H9 (cell line): ENCODE measurements at regions not wholly inside any gene's neighbourhood (a gene's known extent, or its start where the extent isn't known, plus 50 kb on each side); places are given as distances from the start of the nearest gene placed in this dataset.

Experiments used
- DNase-seq: peaks from one replicate; pipeline ENCODE4 v3.0.0-alpha.2; 2017
- H2AFZ ChIP-seq: one replicate; pipeline ENCODE4 v1.6.1; 2013; ENCODE audit warnings: mild to moderate bottlenecking, low read length, control low read depth, moderate library complexity
- H2AK5ac ChIP-seq: 2 replicates; pipeline ENCODE4 v1.6.1; 2013; ENCODE audit warnings: low read length, control low read depth, mixed read lengths; ENCODE audit not compliant: insufficient read length
- H2BK120ac ChIP-seq: one replicate; pipeline ENCODE4 v1.6.1; 2013; ENCODE audit warnings: low read depth, mild to moderate bottlenecking, low read length, control low read depth, inconsistent platforms; ENCODE audit not compliant: poor library complexity, severe bottlenecking
- H2BK12ac ChIP-seq: 2 replicates; pipeline ENCODE4 v1.6.1; 2013; ENCODE audit warnings: low read length, control low read depth, mixed read lengths, low read depth; ENCODE audit not compliant: insufficient read length
- H2BK15ac ChIP-seq: 2 replicates; pipeline ENCODE4 v1.6.1; 2013; ENCODE audit warnings: low read depth, low read length, control low read depth
- H2BK20ac ChIP-seq: one replicate; pipeline ENCODE4 v1.6.1; 2013; ENCODE audit warnings: low read depth, mild to moderate bottlenecking, low read length, control low read depth, inconsistent platforms; ENCODE audit not compliant: poor library complexity, severe bottlenecking
- H2BK5ac ChIP-seq: 2 replicates; pipeline ENCODE4 v1.6.1; 2013; ENCODE audit warnings: low read length, control low read depth, mixed read lengths; ENCODE audit not compliant: insufficient read length
- H3K14ac ChIP-seq: 2 replicates; pipeline ENCODE4 v1.6.1; 2013; ENCODE audit warnings: low read length, control low read depth; ENCODE audit not compliant: insufficient read depth
- H3K18ac ChIP-seq: 2 replicates; pipeline ENCODE4 v1.6.1; 2013; ENCODE audit warnings: low read depth, mild to moderate bottlenecking, mixed read lengths, low read length, control low read depth; ENCODE audit not compliant: insufficient read length
- H3K23ac ChIP-seq: 2 replicates; pipeline ENCODE4 v1.6.1; 2013; ENCODE audit warnings: low read length, control low read depth, mixed read lengths, low read depth; ENCODE audit not compliant: insufficient read length
- H3K23me2 ChIP-seq: 2 replicates; pipeline ENCODE4 v1.6.1; 2013; ENCODE audit warnings: low read depth, mild to moderate bottlenecking, mixed read lengths, low read length, control low read depth; ENCODE audit not compliant: insufficient read length, poor library complexity, severe bottlenecking
- H3K27ac ChIP-seq: 2 replicates; pipeline ENCODE4 v1.5.1; 2013; ENCODE audit warnings: low read length, control low read depth, mixed read lengths, low read depth; ENCODE audit not compliant: insufficient read length
- H3K27me3 ChIP-seq: 2 replicates; pipeline ENCODE4 v1.6.1; 2013; ENCODE audit warnings: low read length, control low read depth, inconsistent platforms; ENCODE audit not compliant: insufficient read depth
- H3K4ac ChIP-seq: 2 replicates; pipeline ENCODE4 v1.6.1; 2013; ENCODE audit warnings: low read depth, mild to moderate bottlenecking, control low read depth, inconsistent platforms, low read length, moderate library complexity
- H3K4me1 ChIP-seq: 2 replicates; pipeline ENCODE4 v1.6.1; 2013; ENCODE audit warnings: low read length, control low read depth, inconsistent platforms; ENCODE audit not compliant: insufficient read depth
- H3K4me2 ChIP-seq: 2 replicates; pipeline ENCODE4 v1.6.1; 2013; ENCODE audit warnings: low read length, control low read depth, mixed read lengths; ENCODE audit not compliant: insufficient read length, insufficient read depth
- H3K56ac ChIP-seq: 2 replicates; pipeline ENCODE4 v1.6.1; 2013; ENCODE audit warnings: low read depth, mild to moderate bottlenecking, mixed read lengths, low read length, control low read depth; ENCODE audit not compliant: insufficient read length
- H3K79me1 ChIP-seq: 2 replicates; pipeline ENCODE4 v1.6.1; 2013; ENCODE audit warnings: low read depth, mild to moderate bottlenecking, moderate library complexity, low read length, control low read depth, inconsistent platforms; ENCODE audit not compliant: insufficient read depth, poor library complexity, severe bottlenecking
- H3K79me2 ChIP-seq: 2 replicates; pipeline ENCODE4 v1.6.1; 2013; ENCODE audit warnings: low read length, control low read depth, inconsistent platforms; ENCODE audit not compliant: insufficient read depth
- H3K9ac ChIP-seq: 2 replicates; pipeline ENCODE4 v1.6.1; 2013; ENCODE audit warnings: low read length, control low read depth, mixed read lengths; ENCODE audit not compliant: insufficient read length; ENCODE audit errors: extremely low read depth
- H3K9me3 ChIP-seq: one replicate; pipeline ENCODE4 v1.6.1; 2013; ENCODE audit warnings: low read depth, low read length, inconsistent platforms; ENCODE audit not compliant: control insufficient read depth
- H3T11ph ChIP-seq: one replicate; pipeline ENCODE4 v1.6.1; 2013; ENCODE audit warnings: mild to moderate bottlenecking, low read length, control low read depth, inconsistent platforms
- H4K20me1 ChIP-seq: one replicate; pipeline ENCODE4 v1.6.1; 2013; ENCODE audit not compliant: control insufficient read depth, insufficient read length, insufficient read depth
- H4K5ac ChIP-seq: 2 replicates; pipeline ENCODE4 v1.6.1; 2013; ENCODE audit warnings: low read depth, mild to moderate bottlenecking, mixed read lengths, low read length, control low read depth; ENCODE audit not compliant: insufficient read length
- H4K8ac ChIP-seq: replicated peaks from 2 replicates; pipeline ENCODE4 v1.6.1; 2013; ENCODE audit warnings: low read length, control low read depth, mixed read lengths, low read depth; ENCODE audit not compliant: insufficient read length
- H4K91ac ChIP-seq: 2 replicates; pipeline ENCODE4 v1.6.1; 2013; ENCODE audit warnings: low read depth, mild to moderate bottlenecking, moderate library complexity, mixed read lengths, low read length, control low read depth; ENCODE audit not compliant: insufficient read length
- H3K27ac Mint-ChIP-seq, 3 experiments: 2 replicates in 2 of 3; 3 replicates in 1 of 3; pipeline ENCODE4 v1.8.0; 2020 to 2021; ENCODE audit warnings: mixed read lengths in 3 of 3, mild to moderate bottlenecking in 1 of 3, moderate library complexity in 1 of 3
- H3K27me3 Mint-ChIP-seq: 2 replicates; pipeline ENCODE4 v1.8.0; 2021; ENCODE audit warnings: low read depth, mild to moderate bottlenecking, moderate library complexity, mixed read lengths
- H3K36me3 Mint-ChIP-seq, 3 experiments: 2 replicates in 2 of 3; 3 replicates in 1 of 3; pipeline ENCODE4 v1.8.0; 2020 to 2021; ENCODE audit warnings: low read depth in 3 of 3, mixed read lengths in 3 of 3; ENCODE audit not compliant: insufficient read depth in 1 of 3
- H3K4me1 Mint-ChIP-seq, 2 experiments: 2 replicates each; pipeline ENCODE4 v1.8.0; 2020; ENCODE audit warnings: mixed read lengths in 2 of 2
- H3K4me3 Mint-ChIP-seq, 2 experiments: 2 replicates in 1 of 2; 3 replicates in 1 of 2; pipeline ENCODE4 v1.8.0; 2020 to 2021; ENCODE audit warnings: mild to moderate bottlenecking in 2 of 2, mixed read lengths in 2 of 2, moderate library complexity in 1 of 2
- H3K9me3 Mint-ChIP-seq, 2 experiments: 2 replicates in 1 of 2; 3 replicates in 1 of 2; pipeline ENCODE4 v1.8.0; 2020; ENCODE audit warnings: mild to moderate bottlenecking in 2 of 2, mixed read lengths in 2 of 2, moderate library complexity in 1 of 2
- CTCF ChIP-seq: fragments of 200-600 bp; sonication (generic); conservative IDR thresholded peaks from 3 replicates; pipeline ENCODE4 v1.8.0; 2021; ENCODE audit warnings: antibody characterized with exemption, mild to moderate bottlenecking
- WGBS: extraction: QIAGEN DNeasy Blood & Tissue Kit; methylation state at CpG from one replicate; pipeline ENCODE4 v1.1.7; 2013; ENCODE audit warnings: missing lambda C conversion rate, low lambda C conversion rate, mixed read lengths; ENCODE audit not compliant: insufficient read length; ENCODE audit errors: extremely low coverage; 5-methylcytosine and 5-hydroxymethylcytosine counted together

DNA sequence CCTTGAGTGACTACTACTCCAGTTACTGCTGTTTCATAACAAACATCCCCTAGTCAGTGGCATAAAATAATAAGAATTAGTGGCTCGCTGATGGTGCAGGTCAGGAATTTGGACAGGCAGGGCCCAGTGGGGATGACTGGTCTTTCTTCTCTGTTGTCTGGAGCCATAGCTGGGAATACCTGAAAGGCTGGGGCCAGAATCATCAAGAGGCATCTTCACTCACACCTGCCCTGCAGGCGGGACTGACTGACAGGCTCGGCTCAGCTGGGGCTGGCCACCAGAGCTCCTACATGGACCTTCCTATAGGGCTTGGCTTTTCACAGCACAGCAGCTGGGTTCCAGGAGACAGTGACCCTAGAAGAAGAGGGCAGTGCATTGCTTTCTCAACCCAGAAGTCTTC, 148.8 kb upstream of the ATP10A start:
- Mint-ChIP-seq H3K27ac (no peak overlapping the region), H3K36me3 (no peaks in the 10 kb centered on the region), H3K4me1 (peaks cover 5 to 13% of the 10 kb centered on the region in 2 experiments), H3K9me3 (no peaks in the 10 kb centered on the region), H3K27me3 (no peaks in the 10 kb centered on the region; the same call in 1 of the 2 replicates), H3K4me3 (no peak overlapping the region)
- H4K91ac ChIP-seq, result no peak overlapping the region
- H3K27me3 ChIP-seq, result no peaks in the 10 kb centered on the region
- no peak overlapping the region for H3K56ac ChIP-seq
- H3K79me2 ChIP-seq, result no peaks in the 10 kb centered on the region
- no peak overlapping the region for H4K5ac ChIP-seq
- H3K9me3 ChIP-seq, result no peaks in the 10 kb centered on the region
- no peak overlapping the region for H2BK120ac ChIP-seq
- H3K27ac ChIP-seq, result no peak overlapping the region
- no peak overlapping the region for H2BK20ac ChIP-seq
- no peak overlapping the region for H3K9ac ChIP-seq
- H3K4me1 ChIP-seq, result no peaks in the 10 kb centered on the region
- H3K4me2 ChIP-seq, result no peak overlapping the region
- no peaks in the 10 kb centered on the region for H3K23me2 ChIP-seq
- no peak overlapping the region for H2AFZ ChIP-seq
- TF ChIP-seq CTCF, result no peak
- no peak overlapping the region for H4K8ac ChIP-seq
- no peak overlapping the region for H3K4ac ChIP-seq
- no peak overlapping the region for H2BK5ac ChIP-seq
- H2AK5ac ChIP-seq, result no peak overlapping the region
- no peaks in the 10 kb centered on the region for H3K79me1 ChIP-seq
- no peaks in the 10 kb centered on the region for H4K20me1 ChIP-seq
- no peak overlapping the region for H3K18ac ChIP-seq
- no CpG with 5 or more reads among the region's 3 CpGs for WGBS
- H2BK12ac ChIP-seq, result no peak overlapping the region
- H3K14ac ChIP-seq, result no peak overlapping the region
- no peak for DNase-seq
- H2BK15ac ChIP-seq, result no peak overlapping the region
- H3T11ph ChIP-seq, result no peak overlapping the region
- H3K23ac ChIP-seq, result no peak overlapping the region
